ENCODE measurements at regions not wholly inside any gene's neighbourhood (a gene's known extent, or its start where the extent isn't known, plus 50 kb on each side); places are given as distances from the start of the nearest gene placed in this dataset.

GRCh38 chr4:100797356-100797755 lies 279.5 kb upstream of the EMCN start:
- TF ChIP-seq EZH2phosphoT487 (conservative IDR thresholded peaks at IDR 0.05; ENCODE audit: low read length), result no peak
- TF ChIP-seq, protein P1, sequence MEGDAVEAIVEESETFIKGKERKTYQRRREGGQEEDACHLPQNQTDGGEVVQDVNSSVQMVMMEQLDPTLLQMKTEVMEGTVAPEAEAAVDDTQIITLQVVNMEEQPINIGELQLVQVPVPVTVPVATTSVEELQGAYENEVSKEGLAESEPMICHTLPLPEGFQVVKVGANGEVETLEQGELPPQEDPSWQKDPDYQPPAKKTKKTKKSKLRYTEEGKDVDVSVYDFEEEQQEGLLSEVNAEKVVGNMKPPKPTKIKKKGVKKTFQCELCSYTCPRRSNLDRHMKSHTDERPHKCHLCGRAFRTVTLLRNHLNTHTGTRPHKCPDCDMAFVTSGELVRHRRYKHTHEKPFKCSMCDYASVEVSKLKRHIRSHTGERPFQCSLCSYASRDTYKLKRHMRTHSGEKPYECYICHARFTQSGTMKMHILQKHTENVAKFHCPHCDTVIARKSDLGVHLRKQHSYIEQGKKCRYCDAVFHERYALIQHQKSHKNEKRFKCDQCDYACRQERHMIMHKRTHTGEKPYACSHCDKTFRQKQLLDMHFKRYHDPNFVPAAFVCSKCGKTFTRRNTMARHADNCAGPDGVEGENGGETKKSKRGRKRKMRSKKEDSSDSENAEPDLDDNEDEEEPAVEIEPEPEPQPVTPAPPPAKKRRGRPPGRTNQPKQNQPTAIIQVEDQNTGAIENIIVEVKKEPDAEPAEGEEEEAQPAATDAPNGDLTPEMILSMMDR (IDR thresholded peaks at IDR 0.05; ENCODE audit: insufficient read depth, low read length, poor library complexity, severe bottlenecking), result no peak
- Histone ChIP-seq H3K9me3 (ENCODE audit: insufficient read depth, low read length) (no peaks in the 10 kb centered on the region), H3K9ac (ENCODE audit: low read length) (no peak overlapping the region), H2AFZ (ENCODE audit: low read depth, low read length, severe bottlenecking) (no peak overlapping the region), H3K27ac (ENCODE audit: low read depth, low read length) (no peak overlapping the region), H3F3A (ENCODE audit: insufficient read depth) (no peaks in the 10 kb centered on the region), H4K20me1 (ENCODE audit: low read depth, low read length) (no peaks in the 10 kb centered on the region), H3K4me2 (ENCODE audit: low read depth, low read length, poor library complexity, severe bottlenecking) (no peak overlapping the region), H3K9me2 (replicated peaks; ENCODE audit: insufficient read depth, low read length) (no peaks in the 10 kb centered on the region), H3K79me2 (ENCODE audit: insufficient read depth, low read length) (no peaks in the 10 kb centered on the region), H3K27me3 (ENCODE audit: low read length) (no peaks in the 10 kb centered on the region), H3K36me3 (ENCODE audit: low read length) (no peaks in the 10 kb centered on the region), H3K4me3 (ENCODE audit: insufficient read depth, low read length, poor library complexity, severe bottlenecking) (no peak overlapping the region)

DNA sequence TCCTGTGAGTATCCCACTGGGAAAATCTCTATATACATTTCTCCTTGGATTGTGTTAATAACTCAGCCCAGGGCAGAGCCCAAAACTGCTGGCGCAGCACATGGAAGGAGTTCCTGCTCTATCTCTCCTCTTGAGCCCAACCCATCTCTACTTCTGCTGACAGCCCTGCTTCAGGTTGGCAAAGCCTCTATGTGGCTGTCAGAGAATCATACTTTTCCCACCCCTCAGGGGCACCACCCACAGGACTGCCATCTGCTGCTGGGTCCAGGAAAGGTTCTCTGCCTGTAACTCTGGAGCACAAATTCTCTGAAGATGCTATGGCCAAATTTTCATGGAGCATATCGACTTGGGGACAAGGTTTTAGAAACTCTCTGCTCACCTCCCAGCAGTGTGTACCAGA lies 278.5 kb upstream of the EMCN start:
- Histone ChIP-seq H3K9me2 (replicated peaks; ENCODE audit: insufficient read depth, low read length) (no peaks in the 10 kb centered on the region), H3K79me2 (ENCODE audit: insufficient read depth, low read length) (no peaks in the 10 kb centered on the region)

DNA sequence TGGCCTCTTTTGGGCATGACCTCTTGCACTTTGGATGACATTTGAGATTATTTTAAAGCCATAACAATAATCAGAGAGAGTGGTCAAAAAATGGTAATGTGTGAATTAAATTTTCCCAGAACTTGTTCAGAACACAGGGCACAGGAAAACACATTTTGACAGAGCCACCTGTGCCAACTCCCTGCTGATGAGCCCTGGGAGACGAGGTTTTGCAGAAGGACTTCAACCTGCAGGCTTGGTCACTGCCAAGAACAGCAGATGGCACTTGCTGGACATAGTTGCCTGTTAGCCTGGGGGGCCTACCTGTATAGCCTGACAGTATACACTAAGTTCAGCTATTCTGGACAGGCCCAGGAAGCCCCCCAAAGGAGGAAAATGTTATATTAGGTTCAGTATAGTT lies 277.8 kb upstream of the EMCN start:
- H3F3A ChIP-seq (ENCODE audit: insufficient read depth), result no peaks in the 10 kb centered on the region
- H4K20me1 ChIP-seq (ENCODE audit: low read depth, low read length), result no peaks in the 10 kb centered on the region
- H3K9ac ChIP-seq (ENCODE audit: low read length), result no peak overlapping the region
- no peaks in the 10 kb centered on the region for H3K9me3 ChIP-seq (ENCODE audit: insufficient read depth, low read length)
- H3K27me3 ChIP-seq (ENCODE audit: low read length), result no peaks in the 10 kb centered on the region
- H3K9me2 ChIP-seq (replicated peaks; ENCODE audit: insufficient read depth, low read length), result no peaks in the 10 kb centered on the region
- TF ChIP-seq, protein P1 (IDR thresholded peaks at IDR 0.05; ENCODE audit: insufficient read depth, low read length, poor library complexity, severe bottlenecking), result no peak
- TF ChIP-seq EZH2phosphoT487 (conservative IDR thresholded peaks at IDR 0.05; ENCODE audit: low read length), result no peak
- no peaks in the 10 kb centered on the region for H3K36me3 ChIP-seq (ENCODE audit: low read length)
- H3K4me3 ChIP-seq (ENCODE audit: insufficient read depth, low read length, poor library complexity, severe bottlenecking), result no peak overlapping the region
- H3K79me2 ChIP-seq (ENCODE audit: insufficient read depth, low read length), result no peaks in the 10 kb centered on the region
- no peak overlapping the region for H2AFZ ChIP-seq (ENCODE audit: low read depth, low read length, severe bottlenecking)
- no peak overlapping the region for H3K4me2 ChIP-seq (ENCODE audit: low read depth, low read length, poor library complexity, severe bottlenecking)
- no peak overlapping the region for H3K27ac ChIP-seq (ENCODE audit: low read depth, low read length)

More for the DNA sequence above, 278.5 kb upstream of the EMCN start:
- Histone ChIP-seq H3K9ac (ENCODE audit: low read length) (no peak overlapping the region), H4K20me1 (ENCODE audit: low read depth, low read length) (no peaks in the 10 kb centered on the region), H3K9me3 (ENCODE audit: insufficient read depth, low read length) (no peaks in the 10 kb centered on the region), H2AFZ (ENCODE audit: low read depth, low read length, severe bottlenecking) (no peak overlapping the region), H3K27me3 (ENCODE audit: low read length) (no peaks in the 10 kb centered on the region), H3K4me2 (ENCODE audit: low read depth, low read length, poor library complexity, severe bottlenecking) (no peak overlapping the region), H3K27ac (ENCODE audit: low read depth, low read length) (no peak overlapping the region), H3K36me3 (ENCODE audit: low read length) (no peaks in the 10 kb centered on the region), H3K4me3 (ENCODE audit: insufficient read depth, low read length, poor library complexity, severe bottlenecking) (no peak overlapping the region), H3F3A (ENCODE audit: insufficient read depth) (no peaks in the 10 kb centered on the region)
- TF ChIP-seq, protein P1 (IDR thresholded peaks at IDR 0.05; ENCODE audit: insufficient read depth, low read length, poor library complexity, severe bottlenecking), result no peak
- TF ChIP-seq EZH2phosphoT487 (conservative IDR thresholded peaks at IDR 0.05; ENCODE audit: low read length), result no peak

All from SU-DHL-6 (cell line).